ENCODE measurements at regions not wholly inside any gene's neighbourhood (a gene's known extent, or its start where the extent isn't known, plus 50 kb on each side); places are given as distances from the start of the nearest gene placed in this dataset.
"Not testable (repeated sequence)": the region's sequence is repeated elsewhere in the genome, so short reads cannot be mapped to it uniquely, and the experiment has no call there.

DNA sequence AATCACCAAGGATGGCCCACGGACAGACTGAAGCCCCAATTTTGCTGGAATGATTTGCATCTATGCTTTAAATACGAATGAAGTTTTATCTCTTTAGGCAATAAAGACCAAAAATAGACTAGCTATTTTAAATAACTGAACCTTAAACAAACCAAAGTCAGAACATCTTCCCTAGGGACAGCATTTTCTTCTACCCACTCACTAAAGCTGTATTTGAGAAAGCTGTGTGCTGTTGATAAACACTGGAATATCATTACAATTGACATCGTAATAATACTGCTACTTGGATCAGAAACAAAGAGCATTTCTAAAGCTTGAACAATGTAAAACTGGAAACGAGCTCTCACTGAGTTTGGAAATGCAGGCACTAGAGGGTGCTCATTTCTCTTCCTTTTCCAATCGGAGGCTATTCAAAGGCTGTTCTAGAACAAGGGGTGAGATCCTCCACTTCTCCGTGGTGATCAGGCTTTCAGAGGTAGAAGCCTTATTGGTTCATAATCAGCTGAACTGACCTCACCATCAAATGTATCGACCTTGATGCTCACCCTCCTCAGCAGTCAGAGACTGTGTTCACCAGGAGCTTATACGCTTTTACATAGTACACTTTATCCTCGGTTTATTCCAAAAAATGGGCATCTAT, 225.3 kb upstream of the PRSS1 start:
- DNase-seq: no peak

DNA sequence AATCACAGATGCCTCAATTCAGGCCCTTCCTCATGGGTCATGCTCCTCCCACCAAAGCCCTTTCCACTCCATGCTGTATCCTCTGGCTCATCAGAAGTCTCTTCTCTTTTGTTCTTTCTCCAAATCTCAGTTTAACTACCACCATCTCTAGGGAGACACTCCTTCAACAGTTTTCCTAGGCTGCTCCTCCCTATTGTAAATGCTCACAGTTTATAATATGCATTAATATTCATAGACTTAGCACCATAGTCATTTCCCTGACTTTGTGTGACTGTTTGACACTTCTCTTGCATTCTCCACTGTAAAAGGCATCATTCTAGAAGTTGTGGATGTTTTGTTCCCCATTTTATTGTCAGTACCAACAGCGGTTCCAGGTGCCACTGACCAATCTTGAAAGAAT, 226.5 kb upstream of the PRSS1 start:
- no peak for DNase-seq

DNA sequence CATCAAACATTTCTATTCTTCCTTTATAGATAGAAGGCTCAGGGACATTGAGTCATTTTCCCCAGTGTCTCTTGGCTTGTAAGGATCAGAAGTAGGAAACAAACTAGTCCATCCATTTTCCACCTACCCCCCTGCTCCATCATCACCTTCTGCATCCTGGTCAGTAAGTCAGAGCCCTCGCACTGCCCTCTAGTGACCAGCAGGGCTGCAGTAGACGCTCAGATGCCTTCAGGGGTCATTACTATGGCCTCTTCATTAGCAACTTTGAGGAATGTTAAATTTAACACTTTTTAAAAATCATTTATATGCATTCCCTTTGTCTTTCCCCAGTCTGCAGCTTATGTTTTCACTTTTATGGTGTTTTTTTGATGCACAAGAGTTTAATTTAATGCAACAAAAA, 228.4 kb upstream of the PRSS1 start:
- not testable (repeated sequence) for DNase-seq

DNA sequence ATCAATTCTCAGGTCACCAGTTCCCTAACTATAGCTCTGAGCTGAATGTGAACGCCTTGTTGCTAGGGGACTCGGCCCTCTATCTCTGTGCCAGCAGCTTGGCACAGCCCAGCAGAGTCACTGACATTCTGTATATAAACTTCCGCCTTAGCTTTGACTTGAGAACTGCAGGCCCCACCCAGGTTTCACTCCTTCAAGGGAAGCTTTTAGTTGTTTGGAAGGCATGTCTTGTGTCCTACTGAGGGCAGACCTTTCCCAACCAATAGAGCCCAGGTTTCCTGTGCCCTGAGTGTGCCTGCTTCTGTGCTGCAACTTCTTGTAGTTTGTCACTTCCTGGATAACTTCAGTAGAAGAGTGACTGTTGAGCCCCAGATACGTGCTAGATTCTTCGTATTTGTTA, 228.8 kb upstream of the PRSS1 start:
- not testable (repeated sequence) for DNase-seq

DNA sequence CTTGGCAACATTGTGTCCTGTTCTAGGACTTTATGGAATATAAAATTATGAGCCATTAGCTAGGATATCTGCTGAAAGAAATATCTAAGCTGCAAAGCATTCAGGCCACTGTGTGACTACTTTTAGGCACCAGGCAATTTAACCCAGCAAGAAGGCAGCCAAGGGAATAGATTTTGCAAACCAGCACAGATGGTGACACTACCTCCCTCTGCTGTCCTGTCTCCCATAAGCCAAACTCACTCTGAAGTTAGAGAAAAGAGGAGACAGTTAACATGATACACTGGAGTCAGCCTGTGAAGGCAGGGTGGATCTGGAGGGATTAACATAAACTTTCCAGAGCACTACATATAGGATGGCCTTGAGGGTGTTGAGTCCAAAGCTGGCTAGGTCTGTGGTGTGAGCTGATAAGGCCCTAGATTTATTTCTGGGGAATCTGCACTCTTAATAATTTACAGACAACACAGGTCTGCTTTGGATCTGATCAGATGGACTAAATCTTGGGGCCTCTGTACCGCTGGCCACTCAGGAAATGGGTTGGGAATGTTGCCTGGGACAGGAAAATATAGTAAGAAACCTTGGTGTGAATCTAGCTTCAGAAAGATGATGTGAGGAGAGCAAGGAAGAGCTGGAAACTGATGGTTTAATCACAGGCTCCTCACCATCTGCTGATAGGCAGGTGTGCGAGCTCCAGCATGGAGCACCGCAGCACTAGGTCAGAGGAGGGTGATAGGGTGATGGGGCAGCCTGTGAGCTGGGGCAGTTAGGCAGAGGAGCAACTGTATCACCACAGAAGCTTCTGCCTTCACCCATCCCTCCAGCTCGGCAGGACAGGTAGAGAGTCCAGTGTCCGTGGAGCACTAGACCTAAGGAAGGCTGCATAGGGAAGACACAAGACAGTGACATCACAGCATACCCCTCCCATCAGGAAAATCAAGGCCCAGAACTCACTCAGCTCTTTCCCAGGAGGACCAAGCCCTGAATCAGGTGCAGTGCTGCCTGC, 229.9 kb upstream of the PRSS1 start:
- no peak for DNase-seq

DNA sequence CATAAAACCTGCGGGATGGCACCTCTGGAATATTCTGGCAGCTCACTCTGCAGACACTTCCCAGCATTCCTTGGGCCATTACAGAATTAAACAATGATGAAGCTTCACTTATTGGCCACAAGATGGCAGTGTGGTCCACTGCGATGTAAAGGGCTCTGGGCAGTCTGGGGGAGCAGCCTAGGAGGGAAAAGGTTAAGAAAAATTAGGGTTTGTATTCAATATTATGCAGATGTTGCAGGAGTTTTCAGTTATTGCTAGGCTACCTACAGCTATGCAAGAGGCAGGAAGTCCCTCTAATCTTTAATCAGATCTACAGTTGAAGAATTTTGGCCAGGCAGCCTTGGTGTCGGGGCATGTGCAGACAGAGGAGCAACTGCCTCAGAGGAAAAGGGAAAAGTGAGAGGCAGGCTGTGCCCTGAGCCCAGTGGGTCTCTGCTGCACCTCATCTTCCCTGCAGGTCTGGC, 233.2 kb upstream of the PRSS1 start:
- peak; percentile 69 for DNase-seq

DNA sequence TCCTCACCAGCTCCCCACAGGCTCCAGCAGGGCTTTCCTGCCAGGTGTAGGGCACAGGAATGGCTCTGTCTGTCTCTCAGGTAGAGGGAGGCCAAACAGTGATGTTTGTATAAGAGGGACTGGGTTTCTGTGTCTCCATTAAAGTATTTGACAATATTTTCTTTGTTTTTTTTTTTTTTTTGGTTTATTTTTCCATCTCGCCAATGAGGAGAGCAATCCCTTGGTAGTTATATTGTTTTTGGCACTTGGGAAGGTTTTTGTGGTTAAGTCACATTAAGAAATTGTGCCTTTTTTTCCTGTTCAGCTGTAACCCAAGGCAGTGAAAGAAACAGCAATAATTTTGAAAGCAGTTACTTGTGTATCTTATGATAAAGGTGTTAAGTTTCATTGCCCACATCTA, 234.6 kb upstream of the PRSS1 start:
- DNase-seq: not testable (repeated sequence)

DNA sequence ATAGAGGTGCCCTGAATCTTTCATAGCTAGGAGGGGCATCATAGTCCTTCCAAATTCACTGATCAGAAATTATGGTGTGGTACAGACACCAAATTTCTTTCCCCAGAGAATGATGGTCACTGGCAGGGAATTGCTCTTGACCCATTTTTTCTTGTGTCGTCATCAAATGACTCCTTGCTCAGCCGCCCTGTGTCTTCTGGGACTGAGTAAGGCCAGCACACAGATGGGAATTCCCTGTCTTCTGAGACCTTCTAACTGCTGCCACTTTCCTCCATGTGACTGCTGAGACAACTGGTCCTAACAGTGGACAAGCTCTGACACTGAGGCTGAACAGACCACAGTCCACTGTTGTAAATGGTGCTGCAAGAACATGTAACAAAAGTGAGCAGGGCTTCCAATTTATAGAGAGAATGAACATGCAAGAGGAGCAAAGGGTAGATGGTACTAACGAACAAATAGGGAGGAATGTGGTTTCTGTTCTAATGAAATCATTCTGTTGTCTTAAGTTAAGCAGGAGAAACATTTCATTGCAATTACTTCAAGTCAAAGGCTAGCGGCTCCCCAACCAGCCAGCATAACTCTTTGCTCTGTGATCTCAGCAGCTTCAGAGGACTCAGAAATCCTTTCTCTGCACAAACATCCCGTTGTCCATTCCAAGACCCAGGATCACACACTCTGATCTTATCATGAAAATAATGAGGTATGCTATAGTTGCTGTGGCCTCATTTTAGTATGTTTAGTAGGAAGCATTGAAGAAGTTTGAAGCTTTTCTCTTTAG, 235.9 kb upstream of the PRSS1 start:
- no peak for DNase-seq

DNA sequence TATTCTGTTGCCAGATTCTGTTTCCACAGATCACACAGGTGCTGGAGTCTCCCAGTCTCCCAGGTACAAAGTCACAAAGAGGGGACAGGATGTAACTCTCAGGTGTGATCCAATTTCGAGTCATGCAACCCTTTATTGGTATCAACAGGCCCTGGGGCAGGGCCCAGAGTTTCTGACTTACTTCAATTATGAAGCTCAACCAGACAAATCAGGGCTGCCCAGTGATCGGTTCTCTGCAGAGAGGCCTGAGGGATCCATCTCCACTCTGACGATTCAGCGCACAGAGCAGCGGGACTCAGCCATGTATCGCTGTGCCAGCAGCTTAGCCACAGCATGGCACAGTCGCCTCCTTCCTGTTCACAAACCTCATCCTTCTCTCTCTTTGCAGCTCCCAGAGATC, 237.5 kb upstream of the PRSS1 start:
- DNase-seq: no peak

DNA sequence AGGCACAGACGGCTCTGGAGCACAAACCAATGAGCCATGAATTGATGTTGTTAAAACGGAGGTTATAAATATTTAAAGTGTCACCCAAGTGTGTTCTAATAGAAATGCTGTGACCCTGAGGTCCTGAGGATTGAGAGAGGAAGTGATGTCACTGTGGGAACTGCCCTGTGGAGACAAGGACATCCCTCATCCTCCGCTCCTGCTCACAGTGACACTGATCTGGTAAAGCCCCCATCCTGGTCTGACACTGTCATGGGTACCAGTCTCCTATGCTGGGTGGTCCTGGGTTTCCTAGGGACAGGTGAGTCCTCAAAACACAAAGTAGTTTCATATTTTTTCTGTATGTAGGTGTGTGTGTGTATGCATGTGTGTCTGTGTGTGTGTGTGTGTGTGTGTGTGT, 237.9 kb upstream of the PRSS1 start:
- DNase-seq: no peak

DNA sequence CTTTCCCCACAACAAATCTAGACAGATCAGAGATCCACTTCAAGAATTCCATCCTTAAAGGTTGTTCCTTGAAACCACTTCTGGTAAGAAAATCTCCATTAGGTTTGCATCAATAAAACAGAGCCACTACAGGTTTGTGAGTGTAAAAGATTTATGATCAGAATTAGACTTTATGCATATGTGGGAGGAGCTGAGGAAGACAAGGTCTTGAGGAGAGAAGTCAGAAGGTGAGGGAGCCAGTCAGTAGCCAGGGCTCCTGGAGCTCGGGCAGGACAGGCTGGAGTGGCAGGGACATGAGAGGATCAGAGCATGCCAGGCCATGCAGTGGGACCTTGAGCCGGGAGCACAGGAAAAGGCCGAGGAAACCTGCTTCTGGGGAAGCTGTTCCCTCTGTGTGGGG, 240.0 kb upstream of the PRSS1 start:
- not testable (repeated sequence) for DNase-seq

DNA sequence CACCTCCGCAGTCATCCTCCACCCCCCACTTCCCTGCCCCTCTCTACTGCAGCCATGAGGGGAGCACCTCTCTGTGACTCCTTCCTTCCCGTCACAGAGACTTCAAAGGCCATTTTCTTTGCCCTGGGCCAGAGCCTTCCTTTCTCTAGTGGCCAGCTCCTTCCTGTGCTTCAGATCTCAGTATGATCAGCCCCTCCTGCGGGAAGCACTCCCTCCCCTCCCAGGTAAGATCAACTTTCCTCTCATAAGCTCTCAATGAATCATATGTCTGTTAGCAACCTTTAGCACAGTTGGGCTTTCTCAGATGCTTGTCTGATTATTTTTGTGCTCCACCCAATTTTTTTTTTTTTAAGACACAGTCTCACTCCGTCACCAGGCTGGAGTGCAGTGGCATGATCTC, 241.0 kb upstream of the PRSS1 start:
- no peak for DNase-seq

DNA sequence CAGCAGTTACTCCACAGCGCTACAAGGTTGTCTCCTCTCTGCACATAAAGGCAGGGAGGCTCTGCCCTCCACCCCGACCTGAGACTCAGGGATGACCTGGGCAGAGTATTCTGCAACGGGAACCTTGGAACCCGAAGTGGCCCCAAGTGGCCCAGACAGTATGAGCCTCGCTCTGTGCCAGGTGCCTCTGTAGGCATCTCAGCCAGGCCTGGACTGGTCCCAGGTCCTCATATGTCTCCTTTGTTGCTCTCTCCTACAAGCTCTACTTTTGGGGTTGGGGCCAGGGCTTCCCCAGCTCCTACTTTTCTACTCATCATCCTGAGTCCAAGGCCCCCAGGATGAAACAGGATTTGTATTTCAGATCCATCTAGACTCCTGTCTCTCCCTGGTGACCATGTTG, 241.5 kb upstream of the PRSS1 start:
- no peak for DNase-seq

DNA sequence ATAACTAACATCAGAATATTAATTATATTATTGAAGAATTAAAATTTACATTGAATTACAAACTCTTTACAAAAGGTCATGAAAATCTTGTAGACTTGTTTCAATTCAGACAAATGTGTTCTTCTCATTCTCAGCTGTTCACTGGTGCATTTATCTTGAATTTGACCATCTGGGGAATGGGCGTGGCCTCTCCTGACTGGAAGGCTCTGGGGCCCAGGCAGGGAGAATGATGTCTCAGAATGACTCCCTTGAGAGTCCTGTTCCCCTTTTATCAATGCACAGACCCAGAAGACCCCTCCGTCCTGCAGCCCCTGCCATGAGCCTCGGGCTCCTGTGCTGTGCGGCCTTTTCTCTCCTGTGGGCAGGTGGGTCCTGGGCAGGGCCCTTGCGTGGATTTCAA, 242.2 kb upstream of the PRSS1 start:
- not testable (repeated sequence) for DNase-seq

DNA sequence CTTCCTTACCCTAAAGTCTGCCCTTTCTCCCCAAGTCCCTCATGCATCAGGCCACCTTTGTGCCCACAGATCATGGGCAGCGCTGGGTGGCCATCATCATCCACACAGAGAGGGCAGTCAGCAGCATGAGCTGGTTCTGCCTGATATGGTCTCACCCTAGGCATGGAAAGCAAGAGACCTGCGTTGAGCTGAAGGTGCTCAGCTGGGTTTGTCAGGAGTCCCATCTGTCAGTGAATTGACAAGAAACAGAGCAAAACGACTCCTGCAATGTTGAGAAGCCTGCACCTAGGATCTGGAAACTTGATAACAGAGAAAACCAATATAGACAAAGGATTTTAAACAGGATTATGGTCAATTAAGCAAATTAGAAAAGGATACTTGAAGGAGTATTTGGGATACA, 242.7 kb upstream of the PRSS1 start:
- DNase-seq: peak; percentile 11

DNA sequence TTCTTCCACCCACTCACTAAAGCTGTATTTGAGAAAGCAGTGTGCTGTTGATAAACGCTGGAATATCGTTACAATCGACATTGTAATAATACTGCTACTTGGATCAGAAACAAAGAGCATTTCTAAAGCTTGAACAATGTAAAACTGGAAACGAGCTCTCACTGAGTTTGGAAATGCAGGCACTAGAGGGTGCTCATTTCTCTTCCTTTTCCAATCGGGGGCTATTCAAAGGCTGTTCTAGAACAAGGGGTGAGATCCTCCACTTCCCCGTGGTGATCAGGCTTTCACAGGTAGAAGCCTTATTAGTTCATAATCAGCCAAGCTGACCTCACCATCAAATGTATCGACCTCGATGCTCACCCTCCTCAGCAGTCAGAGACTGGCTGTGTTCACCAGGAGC, 245.3 kb upstream of the PRSS1 start:
- DNase-seq: not testable (repeated sequence)

DNA sequence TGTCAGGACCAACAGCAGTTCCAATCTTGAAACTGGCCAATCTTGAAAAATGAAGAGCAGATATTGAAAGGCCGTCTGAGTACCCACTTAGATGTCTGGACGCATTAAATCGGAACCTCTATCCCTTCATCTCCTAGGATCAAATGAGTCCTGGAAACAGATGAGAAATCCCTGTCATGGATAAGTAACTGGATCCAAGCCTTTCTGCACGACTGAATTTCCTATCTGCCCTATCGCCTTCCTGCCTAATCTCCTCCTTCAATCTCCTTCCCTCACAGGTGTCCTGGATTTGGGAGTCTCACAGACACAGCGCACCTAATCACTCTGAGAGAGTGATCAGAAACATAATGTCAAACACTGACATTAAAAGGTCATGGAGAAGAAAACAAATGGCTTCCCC, 245.2 kb upstream of the PRSS58 start:
- no peak for DNase-seq

DNA sequence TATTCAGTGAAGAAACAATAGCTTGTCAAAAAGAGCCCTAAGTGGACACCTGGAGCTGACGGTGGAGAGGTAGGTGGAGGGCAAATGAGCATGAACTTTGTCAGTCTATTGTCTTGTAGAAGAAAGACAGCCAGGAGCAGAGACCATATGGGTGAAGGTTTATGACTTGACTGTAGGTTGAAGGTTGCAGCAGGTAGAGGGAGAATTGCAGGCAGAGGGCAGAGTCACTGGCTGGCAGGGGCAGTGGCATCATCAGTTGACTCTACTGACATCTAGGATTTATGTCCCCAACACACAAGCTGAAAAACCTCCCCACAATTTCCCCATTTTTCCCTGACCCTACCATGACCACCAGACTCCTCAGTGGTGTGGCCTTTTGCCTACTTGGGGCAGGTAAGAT, 243.6 kb upstream of the PRSS58 start:
- no peak for DNase-seq

DNA sequence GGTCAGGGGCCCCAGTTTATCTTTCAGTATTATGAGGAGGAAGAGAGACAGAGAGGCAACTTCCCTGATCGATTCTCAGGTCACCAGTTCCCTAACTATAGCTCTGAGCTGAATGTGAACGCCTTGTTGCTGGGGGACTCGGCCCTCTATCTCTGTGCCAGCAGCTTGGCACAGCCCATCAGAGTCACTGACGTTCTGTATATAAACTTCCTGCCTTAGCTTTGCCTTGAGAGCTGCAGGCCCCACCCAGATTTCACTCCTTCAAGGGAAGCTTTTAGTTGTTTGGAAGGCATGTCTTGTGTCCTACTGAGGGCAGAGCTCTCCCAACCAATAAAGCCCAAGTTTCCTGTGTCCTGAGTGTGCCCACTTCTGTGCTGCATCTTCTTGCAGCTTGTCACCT, 242.5 kb upstream of the PRSS58 start:
- DNase-seq: no peak

DNA sequence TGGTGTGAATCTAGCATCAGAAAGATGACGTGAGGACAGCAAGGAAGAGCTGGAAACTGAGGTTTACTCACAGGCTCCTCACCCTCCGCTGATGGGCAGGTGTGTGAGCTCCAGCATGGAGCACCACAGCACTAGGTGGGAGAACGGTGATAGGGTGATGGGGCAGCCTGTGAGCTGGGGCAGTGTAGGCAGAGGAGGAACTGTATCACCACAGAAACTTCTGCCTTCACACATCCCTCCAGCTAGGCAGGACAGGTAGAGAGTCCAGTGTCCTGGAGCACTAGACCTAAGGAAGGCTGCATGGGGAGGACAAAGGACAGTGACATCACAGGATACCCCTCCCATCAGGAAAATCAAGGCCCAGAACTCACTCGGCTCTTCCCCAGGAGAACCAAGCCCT, 241.8 kb upstream of the PRSS58 start:
- DNase-seq: no peak

DNA sequence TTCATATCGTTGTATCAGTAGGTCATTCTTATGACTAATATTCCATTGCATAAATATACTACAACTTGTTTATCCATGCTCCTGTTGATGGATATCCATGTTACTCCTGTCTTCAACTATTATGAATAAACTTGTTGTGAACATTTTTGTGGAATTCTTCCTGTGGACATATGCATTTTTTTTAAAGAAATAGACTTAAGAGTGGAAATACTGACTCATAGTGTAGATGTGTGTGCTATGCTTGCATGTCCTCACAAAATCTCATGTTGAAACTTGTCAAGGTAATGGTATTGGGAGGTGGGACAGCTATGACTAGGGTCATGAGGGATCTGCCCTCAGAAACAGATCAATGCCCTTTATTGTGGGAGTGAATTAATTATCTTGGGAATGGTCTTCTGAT, 240.5 kb upstream of the PRSS58 start:
- no peak for DNase-seq

DNA sequence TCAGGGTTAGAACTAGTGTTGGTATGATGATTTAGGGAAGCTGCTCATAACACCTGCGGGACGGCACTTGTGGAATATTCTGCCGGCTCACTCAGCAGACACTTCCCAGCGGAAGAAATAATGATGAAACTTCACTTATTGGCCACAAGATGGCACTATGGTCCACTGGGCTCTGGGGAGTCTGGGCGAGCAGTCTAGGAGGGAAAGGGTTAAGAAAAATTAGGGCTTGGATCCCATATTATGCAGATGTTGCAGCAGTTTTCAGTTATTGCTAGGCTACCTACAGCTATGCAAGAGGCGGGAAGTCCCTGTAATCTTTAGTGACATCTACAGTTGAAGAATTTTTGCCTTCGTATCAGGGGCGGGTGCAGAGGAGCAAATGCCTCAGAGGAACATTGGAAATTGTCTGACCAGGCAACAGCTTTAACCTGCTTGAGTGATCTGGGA, 238.7 kb upstream of the PRSS58 start:
- peak; percentile 32 for DNase-seq

DNA sequence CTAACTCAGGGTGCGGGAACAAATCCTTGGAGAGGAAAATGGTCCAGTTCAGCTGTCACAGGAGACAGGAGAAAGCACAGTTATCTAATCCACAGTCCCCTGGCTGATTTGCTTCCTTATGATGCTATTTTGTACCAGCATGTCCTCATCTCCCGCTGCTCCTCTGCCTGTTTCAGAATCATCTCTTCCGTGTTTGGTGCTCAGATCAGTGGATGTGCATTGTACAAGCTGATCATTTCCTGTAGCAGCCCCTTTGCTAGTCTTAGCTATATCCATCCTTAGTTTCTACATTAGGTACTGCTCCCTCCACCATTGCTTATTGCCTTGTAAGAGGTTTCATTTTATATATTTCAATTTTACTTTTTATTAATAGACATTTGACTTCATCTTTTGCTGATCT, 238.0 kb upstream of the PRSS58 start:
- DNase-seq: not testable (repeated sequence)
